GM19035 (cell line): ENCODE measurements at regions not wholly inside any gene's neighbourhood (a gene's known extent, or its start where the extent isn't known, plus 50 kb on each side); places are given as distances from the start of the nearest gene placed in this dataset.
"Not testable (repeated sequence)": the region's sequence is repeated elsewhere in the genome, so short reads cannot be mapped to it uniquely, and the experiment has no call there.

ENCODE experiments used
- ATAC-seq: cut with Tn5 transposase; IDR thresholded peaks from one replicate; pipeline ENCODE4 v1.9.1; 2021; ENCODE audit not compliant: unreplicated experiment

DNA sequence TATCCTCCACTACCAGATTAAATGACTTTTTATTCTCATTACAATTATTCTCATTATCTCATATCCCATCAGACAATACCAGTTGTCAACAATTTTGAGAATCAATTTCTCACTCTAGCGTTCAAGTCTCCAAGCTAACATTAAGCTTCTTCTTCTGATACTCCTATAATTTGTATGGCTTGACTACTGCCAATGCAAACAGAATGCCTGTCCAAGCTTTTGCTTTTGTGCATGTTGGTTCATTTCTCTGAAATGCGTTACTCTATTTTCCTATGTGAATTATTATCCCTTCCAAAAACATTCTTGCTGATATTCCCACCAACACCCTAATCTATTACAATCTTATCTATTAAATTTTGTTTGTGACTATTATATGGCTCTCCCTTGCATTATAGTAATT is 1602.3 kb downstream of the C4orf33 start:
- ATAC-seq = no peak

- ATAC-seq = no peak
Measured at GRCh38 chr4:130699004-130699403, 1603.1 kb downstream of the C4orf33 start.

DNA sequence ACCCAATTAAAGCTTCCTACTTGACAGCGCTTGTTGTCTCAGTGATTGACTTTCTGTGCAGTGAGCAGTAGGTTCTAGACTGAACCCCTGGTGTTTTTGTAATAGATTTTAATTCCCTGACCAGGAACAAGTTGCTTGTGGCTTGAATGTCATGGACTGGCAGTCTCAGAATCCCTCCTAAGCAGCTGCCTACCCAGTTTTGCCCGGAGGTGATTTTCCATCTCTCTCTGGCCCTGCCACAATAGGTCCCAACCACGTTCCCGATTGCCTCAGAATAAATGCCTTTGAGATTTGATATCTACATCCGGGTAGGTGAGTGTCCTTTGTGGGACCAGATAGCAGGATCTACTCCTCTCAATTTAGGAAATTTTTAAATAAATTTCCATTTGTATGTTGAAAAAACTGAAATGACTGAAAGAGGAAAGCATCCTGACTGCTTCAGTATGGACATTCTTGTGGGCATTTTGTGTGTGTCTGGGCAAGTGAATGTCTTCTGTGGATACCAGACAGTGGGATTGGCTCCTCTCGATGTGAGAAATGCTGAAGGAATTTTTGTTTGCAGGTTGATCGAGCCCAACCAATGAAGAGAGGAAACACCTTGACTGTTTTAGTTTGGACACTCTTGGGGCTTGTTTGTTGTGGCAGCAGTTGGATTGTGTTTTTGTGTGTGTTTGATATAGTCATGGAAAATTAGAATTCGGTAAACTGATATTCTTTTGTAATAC is 1607.4 kb downstream of the C4orf33 start:
- ATAC-seq = no peak

DNA sequence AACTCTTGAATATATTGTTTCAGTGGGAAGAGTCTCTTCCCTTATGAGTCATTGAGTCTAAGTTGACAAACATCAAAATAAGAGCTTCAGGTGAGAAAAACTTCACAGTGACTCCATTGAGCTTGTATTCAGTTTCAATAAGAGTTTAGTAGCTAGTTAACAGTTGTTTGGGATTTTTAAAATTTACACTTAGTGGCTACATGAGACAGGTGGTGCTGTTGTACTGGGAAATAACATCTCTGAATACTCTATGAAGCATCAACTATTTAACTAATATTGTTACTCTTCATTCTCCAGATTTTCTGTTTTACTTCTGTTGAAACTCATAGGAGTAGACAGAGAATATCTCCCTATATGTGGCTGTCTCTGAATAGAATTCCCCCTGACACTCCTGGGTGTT is 1609.1 kb downstream of the C4orf33 start:
- ATAC-seq = no peak

- ATAC-seq = no peak
Measured at GRCh38 chr4:130712038-130712437, 1616.1 kb downstream of the C4orf33 start.

- no peak for ATAC-seq
Measured at GRCh38 chr4:130714006-130714405, 1618.1 kb downstream of the C4orf33 start.

DNA sequence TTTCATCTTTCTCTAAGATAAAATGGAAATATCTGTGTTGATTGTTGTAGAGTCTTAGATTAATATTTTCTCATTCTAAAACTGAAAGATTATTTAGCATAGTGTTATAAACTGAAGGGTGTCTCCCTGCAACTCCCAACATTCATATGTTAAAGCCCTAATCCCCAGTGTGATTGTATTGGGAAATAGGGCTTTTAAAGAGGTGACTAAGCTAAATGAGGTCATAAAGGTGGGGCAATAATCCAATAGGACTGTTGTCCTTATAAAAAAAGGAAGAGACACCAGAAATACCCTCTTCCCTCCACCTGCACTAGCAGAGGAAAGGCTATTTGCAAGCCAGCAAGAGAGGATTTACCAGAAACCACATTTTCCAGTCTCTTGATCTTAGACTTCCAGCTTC is 1626.4 kb downstream of the C4orf33 start:
- no peak for ATAC-seq

GRCh38 chr4:130736436-130737185 is 1640.7 kb downstream of the C4orf33 start:
- ATAC-seq = no peak

DNA sequence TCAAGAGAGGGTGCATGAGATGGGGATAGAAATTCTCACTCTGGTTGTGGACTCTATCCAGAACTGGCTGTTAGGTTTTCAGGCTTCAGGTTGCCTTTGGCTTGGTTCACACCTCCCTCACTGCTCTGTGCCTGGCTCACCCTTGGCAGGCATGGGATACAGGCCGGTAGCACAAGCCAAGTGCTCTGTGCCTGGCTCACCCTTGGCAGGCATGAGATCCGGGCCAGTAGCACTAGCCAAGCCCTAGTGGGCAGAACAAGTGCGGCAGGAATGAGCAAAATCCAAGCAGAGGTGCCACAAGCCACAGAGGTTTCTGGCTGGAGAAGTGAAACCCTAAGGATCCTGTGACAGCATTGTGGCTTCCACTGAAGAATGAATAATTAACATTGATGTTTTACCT is 1642.3 kb downstream of the C4orf33 start:
- no peak for ATAC-seq

- ATAC-seq = no peak
Measured at GRCh38 chr4:130747842-130748241, 1651.9 kb downstream of the C4orf33 start.

GRCh38 chr4:130753926-130754325 is 1658.0 kb downstream of the C4orf33 start:
- no peak for ATAC-seq

GRCh38 chr4:130760246-130760645 is 1664.3 kb downstream of the C4orf33 start:
- ATAC-seq = no peak

DNA sequence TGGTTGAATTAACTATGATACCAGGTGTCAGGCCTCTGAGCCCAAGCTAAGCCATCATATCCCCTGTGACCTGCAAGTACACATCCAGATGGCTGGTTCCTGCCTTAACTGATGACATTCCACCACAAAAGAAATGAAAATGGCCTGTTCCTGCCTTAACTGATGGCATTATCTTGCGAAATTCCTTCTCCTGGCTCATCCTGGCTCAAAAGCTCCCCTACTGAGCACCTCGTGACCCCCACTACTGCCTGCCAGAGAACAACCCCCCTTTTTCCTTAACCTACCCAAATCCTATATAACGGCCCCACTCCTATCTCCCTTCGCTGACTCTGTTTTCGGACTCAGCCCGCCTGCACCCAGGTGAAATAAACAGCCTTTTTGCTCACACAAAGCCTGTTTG is 1671.4 kb downstream of the C4orf33 start:
- ATAC-seq = not testable (repeated sequence)

DNA sequence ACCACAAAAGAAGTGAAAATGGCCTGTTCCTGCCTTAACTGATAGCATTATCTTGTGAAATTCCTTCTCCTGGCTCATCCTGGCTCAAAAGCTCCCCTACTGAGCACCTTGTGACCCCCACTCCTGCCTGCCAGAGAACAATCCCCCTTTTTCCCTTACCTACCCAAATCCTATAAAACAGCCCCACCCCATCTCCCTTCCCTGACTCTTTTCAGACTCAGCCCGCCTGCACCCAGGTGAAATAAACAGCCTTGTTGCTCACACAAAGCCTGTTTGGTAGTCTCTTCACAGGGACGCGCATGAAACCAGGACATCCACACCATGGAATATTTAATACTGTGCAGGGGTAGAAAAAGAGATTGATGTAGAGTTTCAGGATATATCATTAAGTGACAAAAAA is 1677.0 kb downstream of the C4orf33 start:
- ATAC-seq = not testable (repeated sequence)

- no peak for ATAC-seq
Measured at GRCh38 chr4:130808492-130808891, 1712.5 kb downstream of the C4orf33 start.

DNA sequence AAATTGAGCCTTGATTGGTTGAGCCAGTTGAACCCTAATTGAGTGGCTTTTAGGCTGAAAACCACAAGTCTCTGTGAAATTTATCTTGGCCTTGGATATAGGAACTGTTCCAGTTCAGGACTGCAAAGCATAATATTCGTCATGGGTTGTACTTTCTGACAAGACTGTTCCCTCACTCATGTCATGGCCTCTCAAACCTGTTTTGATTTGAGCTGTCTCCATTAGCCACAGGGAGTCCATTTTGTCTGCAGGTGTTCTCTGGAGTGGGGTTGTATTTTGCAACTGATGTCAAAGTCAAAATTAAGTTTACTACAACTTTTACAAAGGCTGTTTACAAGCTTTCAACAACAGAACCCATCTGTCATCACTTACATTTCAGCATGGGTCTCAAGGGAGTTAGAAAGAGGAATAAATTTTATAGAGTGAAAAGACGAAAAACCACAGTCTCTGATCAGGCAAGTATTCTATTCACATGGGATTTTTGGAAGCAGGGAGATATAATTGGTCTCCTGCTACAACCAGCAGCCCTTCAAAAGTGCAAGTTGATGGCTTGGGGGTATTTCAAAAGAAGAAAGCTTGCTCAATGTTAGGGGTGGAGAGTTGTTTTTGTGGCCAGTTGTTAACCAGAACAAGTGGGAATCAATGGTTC is 1716.3 kb downstream of the C4orf33 start:
- ATAC-seq = no peak

- ATAC-seq = no peak
Measured at GRCh38 chr4:130814896-130815295, 1718.9 kb downstream of the C4orf33 start.

GRCh38 chr4:130820448-130820847 is 1724.5 kb downstream of the C4orf33 start:
- no peak for ATAC-seq

- no peak for ATAC-seq
Measured at GRCh38 chr4:130825284-130825683, 1729.3 kb downstream of the C4orf33 start.

DNA sequence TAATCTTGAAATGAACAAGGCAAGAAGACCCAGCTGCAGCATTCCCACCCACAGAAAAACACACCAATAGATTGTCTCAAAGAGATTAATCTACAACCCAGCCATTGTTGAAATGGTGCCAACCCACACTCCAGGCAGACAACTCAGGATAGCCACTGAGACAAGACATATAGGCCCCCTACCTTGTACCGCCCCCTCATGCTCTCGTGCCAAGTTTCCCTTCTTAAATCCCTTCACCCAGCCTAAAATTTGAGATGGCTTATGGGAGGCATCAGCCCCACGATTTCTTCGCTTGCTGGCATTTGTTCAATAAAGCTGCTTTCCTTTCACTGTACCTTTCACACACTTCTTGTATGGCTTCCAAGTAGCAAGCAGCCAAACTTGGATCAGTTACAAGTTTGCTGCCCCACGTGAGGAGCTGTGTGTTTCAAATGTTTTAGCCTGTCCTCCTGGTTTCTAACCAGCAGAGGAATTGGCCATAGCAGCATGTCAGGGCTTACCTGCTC is 1754.1 kb downstream of the C4orf33 start:
- ATAC-seq = no peak

DNA sequence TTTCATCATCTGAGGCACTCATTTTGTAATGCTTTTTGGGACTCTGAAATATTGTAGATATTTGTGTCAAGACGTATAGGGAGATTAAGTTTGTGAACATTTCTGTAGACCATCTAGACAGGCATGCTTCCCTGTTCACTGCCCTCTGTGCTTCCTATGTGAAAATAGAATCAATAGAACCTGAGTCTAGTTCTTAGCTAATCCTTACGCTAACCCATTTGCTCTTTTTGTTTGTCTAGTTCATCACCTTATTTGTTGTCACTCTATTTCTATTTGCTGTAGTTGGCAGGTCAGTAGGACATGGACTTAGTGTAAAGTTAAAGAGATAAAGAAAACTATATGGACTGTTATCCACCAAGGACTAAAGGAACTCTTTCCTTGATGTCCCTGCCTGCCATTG is 1755.2 kb downstream of the C4orf33 start:
- ATAC-seq = no peak

DNA sequence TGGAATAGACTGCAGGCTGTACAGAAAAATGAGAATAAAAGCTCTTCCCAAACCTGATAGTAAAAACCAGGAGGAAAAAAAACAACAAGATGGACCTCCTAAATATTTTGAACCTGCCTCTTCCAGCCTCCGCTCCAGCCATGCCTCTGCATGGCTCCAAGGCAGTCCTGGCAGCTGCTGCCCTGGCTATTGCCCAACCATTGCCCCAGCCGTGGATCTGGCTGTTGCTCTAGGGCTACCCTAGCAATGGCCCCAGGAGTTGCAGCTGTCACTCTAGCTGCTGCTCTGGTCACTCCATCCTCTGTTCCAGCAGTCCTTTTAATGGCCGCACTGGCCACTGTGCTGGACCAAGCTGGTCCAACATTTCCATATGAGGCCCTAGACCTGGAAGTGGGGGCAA is 1756.0 kb downstream of the C4orf33 start:
- ATAC-seq = no peak
